ENCODE measurements at regions not wholly inside any gene's neighbourhood (a gene's known extent, or its start where the extent isn't known, plus 50 kb on each side); places are given as distances from the start of the nearest gene placed in this dataset.

- no peak for DNase-seq (ENCODE audit: low spot score)
Observed at GRCh38 chr22:47994045-47994444, 1231.6 kb downstream of the TBC1D22A start.

GRCh38 chr22:47990481-47990880 is 1228.0 kb downstream of the TBC1D22A start:
- DNase-seq (ENCODE audit: low spot score) = no peak

GRCh38 chr22:47987885-47988515 is 1225.5 kb downstream of the TBC1D22A start:
- no peak for DNase-seq (ENCODE audit: low spot score)

- no peak for DNase-seq (ENCODE audit: low spot score)
Observed at GRCh38 chr22:47976219-47976618, 1213.8 kb downstream of the TBC1D22A start.

GRCh38 chr22:47967831-47968230 is 1205.4 kb downstream of the TBC1D22A start:
- DNase-seq (ENCODE audit: low spot score) = no peak

- DNase-seq (ENCODE audit: low spot score) = no peak
Observed at GRCh38 chr22:47966316-47966715, 1203.9 kb downstream of the TBC1D22A start.

GRCh38 chr22:47965896-47966295 is 1203.4 kb downstream of the TBC1D22A start:
- DNase-seq (ENCODE audit: low spot score) = no peak

- no peak for DNase-seq (ENCODE audit: low spot score)
Observed at GRCh38 chr22:47965066-47965465, 1202.6 kb downstream of the TBC1D22A start.

GRCh38 chr22:47963660-47964059 is 1201.2 kb downstream of the TBC1D22A start:
- no peak for DNase-seq (ENCODE audit: low spot score)

- no peak for DNase-seq (ENCODE audit: low spot score)
Observed at GRCh38 chr22:47957649-47958048, 1195.2 kb downstream of the TBC1D22A start.

GRCh38 chr22:47954107-47954506 is 1191.7 kb downstream of the TBC1D22A start:
- DNase-seq (ENCODE audit: low spot score) = no peak

- no peak for DNase-seq (ENCODE audit: low spot score)
Observed at GRCh38 chr22:47944941-47945340, 1182.5 kb downstream of the TBC1D22A start.

- no peak for DNase-seq (ENCODE audit: low spot score)
Observed at GRCh38 chr22:47943729-47944700, 1181.6 kb downstream of the TBC1D22A start.

GRCh38 chr22:47940211-47940610 is 1177.8 kb downstream of the TBC1D22A start:
- no peak for DNase-seq (ENCODE audit: low spot score)

GRCh38 chr22:47933891-47934290 is 1171.4 kb downstream of the TBC1D22A start:
- DNase-seq (ENCODE audit: low spot score) = no peak

GRCh38 chr22:47933226-47933625 is 1170.8 kb downstream of the TBC1D22A start:
- DNase-seq (ENCODE audit: low spot score) = no peak

GRCh38 chr22:47929646-47930185 is 1167.3 kb downstream of the TBC1D22A start:
- no peak for DNase-seq (ENCODE audit: low spot score)

- no peak for DNase-seq (ENCODE audit: low spot score)
Observed at GRCh38 chr22:47929073-47929472, 1166.6 kb downstream of the TBC1D22A start.

GRCh38 chr22:47928631-47929030 is 1166.2 kb downstream of the TBC1D22A start:
- DNase-seq (ENCODE audit: low spot score) = no peak

- no peak for DNase-seq (ENCODE audit: low spot score)
Observed at GRCh38 chr22:47927648-47928210, 1165.3 kb downstream of the TBC1D22A start.

- DNase-seq (ENCODE audit: low spot score) = no peak
Observed at GRCh38 chr22:47923011-47923427, 1160.6 kb downstream of the TBC1D22A start.

- no peak for DNase-seq (ENCODE audit: low spot score)
Observed at GRCh38 chr22:47921906-47922305, 1159.5 kb downstream of the TBC1D22A start.
